GM19468 (cell line): ENCODE measurements at regions not wholly inside any gene's neighbourhood (a gene's known extent, or its start where the extent isn't known, plus 50 kb on each side); places are given as distances from the start of the nearest gene placed in this dataset.
"Not testable (repeated sequence)": the region's sequence is repeated elsewhere in the genome, so short reads cannot be mapped to it uniquely, and the experiment has no call there.

ENCODE experiments used
- ATAC-seq: cut with Tn5 transposase; IDR thresholded peaks from one replicate; pipeline ENCODE4 v1.9.1; 2021; ENCODE audit warnings: mild to moderate bottlenecking, moderate library complexity, moderate number of reproducible peaks; ENCODE audit not compliant: unreplicated experiment; ENCODE audit errors: extremely low read depth

DNA sequence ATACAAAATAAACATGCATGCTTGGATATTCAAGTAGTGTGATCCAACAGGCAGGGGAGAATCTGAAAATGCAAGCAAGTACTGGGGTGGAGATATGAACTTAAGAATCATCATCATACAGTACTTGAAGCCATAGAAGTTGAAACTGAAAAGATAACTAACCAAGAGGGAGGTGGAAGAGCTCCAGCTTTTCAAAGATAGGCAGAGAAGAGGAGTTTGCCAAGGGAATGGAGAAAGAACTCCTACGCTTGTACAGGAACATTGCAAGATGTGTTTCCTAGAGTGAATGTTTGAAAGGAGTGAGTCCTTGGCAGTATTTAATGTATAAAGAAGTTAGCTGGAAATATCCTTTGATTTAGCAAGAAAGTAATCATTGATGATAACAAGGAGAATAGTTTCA, 106.2 kb upstream of the FRMPD4 start:
- ATAC-seq, result no peak

DNA sequence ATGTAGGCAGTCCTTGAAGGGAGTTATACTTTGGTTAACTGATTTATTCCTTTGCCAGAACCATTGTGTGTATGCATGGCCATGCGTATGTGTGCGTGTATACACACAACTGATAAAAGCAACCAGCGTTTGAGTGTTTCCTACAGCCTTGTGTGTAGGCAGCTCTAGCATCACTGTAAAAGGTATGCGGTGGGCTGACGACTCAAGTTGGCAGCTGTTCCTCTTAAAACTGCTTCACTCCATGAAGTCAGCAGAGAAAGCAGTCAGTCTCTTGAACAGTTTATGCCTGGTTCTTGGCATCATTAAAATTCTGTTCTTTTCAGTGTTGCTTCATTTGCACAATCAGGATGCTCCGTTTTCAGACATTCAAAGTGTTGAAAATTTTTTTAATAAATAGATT, 103.5 kb upstream of the FRMPD4 start:
- ATAC-seq, result no peak

DNA sequence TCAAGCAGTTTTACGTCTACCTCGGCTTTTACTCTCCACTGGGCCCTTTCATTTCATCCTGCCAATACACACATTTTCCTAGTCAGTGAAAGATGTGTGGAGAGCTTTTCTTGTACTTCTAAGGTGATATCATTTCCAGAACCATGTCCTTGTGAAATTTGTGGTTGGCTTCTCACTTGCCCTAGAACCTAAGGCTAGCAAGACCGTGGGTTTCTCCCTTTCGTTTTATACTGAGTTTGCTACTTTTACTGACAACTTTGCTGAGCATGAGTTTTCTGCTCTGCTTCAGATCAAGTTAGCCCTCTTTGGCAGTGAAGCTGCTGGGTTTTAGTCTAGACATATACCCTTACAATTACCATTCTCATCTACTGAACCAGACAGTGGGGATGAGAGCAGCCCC, 95.7 kb upstream of the FRMPD4 start:
- ATAC-seq, result no peak

DNA sequence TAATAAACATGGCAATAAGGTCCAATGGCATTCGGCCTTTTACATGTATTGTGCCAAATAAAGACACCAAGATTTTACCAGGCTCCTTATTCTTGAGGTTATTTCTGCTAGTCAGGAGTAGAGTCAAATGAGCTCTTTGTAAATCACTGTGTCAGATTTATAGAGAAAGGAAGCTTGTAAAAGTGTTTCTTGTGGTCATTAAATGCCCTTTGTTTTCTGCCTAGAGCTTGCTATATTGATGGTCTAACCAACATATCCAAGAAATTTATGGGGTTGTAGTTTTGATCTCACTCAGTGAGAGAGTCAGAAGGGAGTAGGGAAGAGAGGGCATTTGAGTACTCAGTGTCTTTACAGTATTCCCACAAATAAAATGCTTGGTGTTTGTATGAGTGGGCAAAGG, 86.2 kb upstream of the FRMPD4 start:
- ATAC-seq, result no peak

DNA sequence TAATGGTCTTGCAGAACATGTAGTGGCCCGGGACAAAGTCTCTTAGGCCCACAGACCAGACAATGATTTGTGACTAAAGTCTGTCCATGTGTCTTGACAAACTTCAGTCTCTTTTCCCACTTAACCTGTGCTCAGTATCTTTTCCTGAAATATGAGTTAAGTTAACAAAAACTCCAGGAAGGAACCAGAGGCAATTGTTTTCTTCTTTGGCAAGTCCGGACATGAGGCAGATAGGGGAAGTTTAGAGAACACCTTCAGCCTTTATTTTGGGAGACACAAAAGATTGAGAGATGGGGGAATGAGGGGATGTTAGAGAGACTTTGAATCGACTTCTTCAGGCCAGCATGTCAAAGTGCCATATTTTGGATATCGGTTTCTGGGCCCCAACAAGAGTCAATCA, 80.2 kb upstream of the FRMPD4 start:
- no peak for ATAC-seq

DNA sequence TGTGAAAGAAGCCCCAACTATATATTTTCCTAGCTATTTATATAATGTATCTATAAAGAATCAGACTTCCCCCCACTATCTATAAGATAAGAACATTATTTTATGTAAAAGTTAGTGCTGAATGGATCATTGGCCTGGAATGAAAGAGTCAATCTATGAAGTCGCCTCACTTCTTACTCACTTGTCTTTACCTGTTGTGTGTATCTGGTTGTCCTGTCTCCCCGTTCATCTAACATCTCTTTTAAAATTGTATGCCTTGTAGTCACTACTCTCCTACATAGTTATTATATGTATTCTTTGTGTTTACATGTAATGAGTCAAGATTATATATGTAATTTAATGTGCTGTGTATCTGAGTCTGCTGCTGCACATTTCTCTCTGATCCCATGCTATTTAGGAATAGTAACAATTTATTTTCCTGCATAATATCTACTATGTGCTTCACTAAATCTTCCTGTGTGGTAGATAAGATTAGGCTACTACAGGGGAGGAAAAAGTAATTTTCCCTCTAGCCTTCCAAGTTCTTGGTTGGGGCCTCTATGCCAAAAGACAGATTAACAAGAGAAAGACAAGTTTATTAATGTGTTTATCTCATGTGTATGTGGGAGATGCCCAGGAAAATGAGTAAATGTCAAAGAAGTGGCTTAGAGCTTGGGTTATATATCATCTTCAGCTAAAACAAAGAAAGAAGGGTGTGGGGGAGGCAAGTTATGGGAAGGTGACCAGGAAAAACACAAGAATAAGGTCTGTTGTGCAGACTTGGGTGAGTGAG, 77.6 kb upstream of the FRMPD4 start:
- ATAC-seq, result no peak

DNA sequence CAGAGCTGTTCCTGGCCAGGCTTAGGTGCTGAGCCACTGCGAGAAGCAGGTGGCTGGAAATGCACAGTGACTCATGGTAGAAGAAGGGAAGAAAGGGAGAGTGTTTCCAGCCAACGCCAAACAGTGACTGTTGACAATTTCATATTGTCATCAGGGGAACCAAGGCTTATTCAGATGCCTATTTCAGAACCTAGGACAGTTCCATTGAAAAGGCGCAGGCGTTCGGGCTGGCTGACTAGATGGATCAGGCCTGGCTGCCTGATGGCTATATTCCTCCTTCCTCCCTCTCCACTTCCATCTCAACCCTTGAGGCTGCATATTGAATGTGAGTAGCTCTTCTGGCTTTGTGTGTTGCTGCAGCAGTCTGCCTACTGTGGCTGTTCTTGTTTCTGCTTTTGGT, 73.0 kb upstream of the FRMPD4 start:
- no peak for ATAC-seq

DNA sequence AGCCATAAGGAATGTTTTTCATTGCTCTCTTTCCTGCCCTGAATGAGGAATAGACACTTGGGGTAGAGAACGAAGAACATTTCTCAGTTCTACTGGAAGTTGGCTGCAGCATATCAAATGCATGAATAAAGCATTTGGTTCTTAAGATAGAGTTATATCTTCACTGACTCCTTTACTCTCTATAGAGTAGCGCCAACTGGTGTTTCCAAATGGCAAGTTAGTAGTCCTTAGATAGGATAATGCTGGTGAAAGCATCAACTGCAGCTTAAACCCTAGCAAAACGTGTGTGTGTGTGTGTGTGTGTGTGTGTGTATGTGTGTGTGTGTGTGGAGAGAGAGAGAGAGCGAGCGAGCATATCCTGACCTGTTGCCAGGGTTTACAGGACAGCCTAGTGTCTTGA, 62.2 kb upstream of the FRMPD4 start:
- ATAC-seq, result no peak

DNA sequence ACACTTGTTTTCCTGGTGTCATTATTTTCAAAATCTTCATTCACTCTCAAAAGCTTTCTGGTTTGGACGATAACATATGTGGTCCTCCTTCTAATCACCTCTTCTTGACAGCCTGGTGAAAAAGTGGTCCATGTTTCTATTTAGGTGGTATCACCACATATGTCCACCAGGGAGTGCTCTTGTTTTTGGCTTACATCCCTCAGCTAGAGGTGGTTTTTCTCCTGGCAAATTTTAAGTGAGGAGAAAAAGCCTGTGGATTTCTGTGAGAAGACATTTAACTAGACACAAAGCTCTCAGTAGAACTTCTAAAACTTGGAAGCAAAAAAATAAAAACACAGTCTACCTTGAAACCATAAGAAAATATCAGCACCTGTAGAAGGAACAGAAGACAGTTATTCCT, 58.0 kb upstream of the FRMPD4 start:
- peak; percentile 39 for ATAC-seq

DNA sequence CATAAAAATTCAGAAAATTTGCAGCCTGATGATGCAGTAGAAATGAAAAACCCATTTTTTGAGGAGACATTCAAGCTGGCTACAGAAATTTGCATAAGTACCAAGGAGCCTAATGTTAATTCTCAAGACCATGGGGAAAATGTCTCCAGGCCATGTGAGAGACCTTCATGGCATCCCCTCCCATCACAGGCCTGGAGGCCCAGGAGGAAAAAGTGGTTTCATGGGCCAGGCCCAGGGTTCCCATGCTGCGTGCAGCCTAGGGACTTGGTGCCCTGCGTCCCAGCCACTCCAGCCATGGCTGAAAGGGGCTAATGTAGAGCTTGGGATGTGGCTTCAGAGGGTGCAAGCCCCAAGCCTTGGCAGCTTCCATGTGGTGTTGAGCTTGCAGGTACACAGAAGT, 55.3 kb upstream of the FRMPD4 start:
- ATAC-seq, result not testable (repeated sequence)
